BLaER1 (cell line): ENCODE measurements at regions not wholly inside any gene's neighbourhood (a gene's known extent, or its start where the extent isn't known, plus 50 kb on each side); places are given as distances from the start of the nearest gene placed in this dataset.
"Not testable (repeated sequence)": the region's sequence is repeated elsewhere in the genome, so short reads cannot be mapped to it uniquely, and the experiment has no call there.

Source experiments
- H3K27ac ChIP-seq: shearing (Covaris generic); formaldehyde crosslinking; 2 replicates; pipeline ENCODE4 v1.8.1; 2022
- H3K27me3 ChIP-seq: shearing (Covaris generic); formaldehyde crosslinking; 2 replicates; pipeline ENCODE4 v1.8.1; 2022
- H3K36me3 ChIP-seq: shearing (Covaris generic); formaldehyde crosslinking; 2 replicates; pipeline ENCODE4 v1.8.1; 2022
- H3K4me1 ChIP-seq: shearing (Covaris generic); formaldehyde crosslinking; 2 replicates; pipeline ENCODE4 v1.8.1; 2022
- H3K4me2 ChIP-seq: shearing (Covaris generic); formaldehyde crosslinking; 2 replicates; pipeline ENCODE4 v1.8.1; 2022
- H3K4me3 ChIP-seq: shearing (Covaris generic); formaldehyde crosslinking; 2 replicates; pipeline ENCODE4 v1.8.1; 2022
- H3K9ac ChIP-seq: shearing (Covaris generic); formaldehyde crosslinking; 2 replicates; pipeline ENCODE4 v1.8.1; 2022
- H3K9me3 ChIP-seq: shearing (Covaris generic); formaldehyde crosslinking; 2 replicates; pipeline ENCODE4 v1.8.1; 2022
- H4K20me1 ChIP-seq: shearing (Covaris generic); formaldehyde crosslinking; 2 replicates; pipeline ENCODE4 v1.8.1; 2022
- Cebpa-rat ChIP-seq: shearing (Covaris generic); IDR thresholded peaks from 2 replicates; pipeline ENCODE4 v1.8.1; 2022

GRCh38 chr4:123162859-123163258 is 233.7 kb upstream of the SPRY1 start:
- H3K36me3 ChIP-seq, result no peaks in the 10 kb centered on the region
- H3K4me3 ChIP-seq, result no peak overlapping the region
- H3K9ac ChIP-seq, result no peak overlapping the region
- H3K4me2 ChIP-seq, result no peak overlapping the region
- H3K9me3 ChIP-seq, result no peaks in the 10 kb centered on the region; the same call in 1 of the 2 replicates
- H3K27me3 ChIP-seq, result no peaks in the 10 kb centered on the region
- no peak for TF ChIP-seq Cebpa-rat
- H3K4me1 ChIP-seq, result no peaks in the 10 kb centered on the region
- no peak overlapping the region for H3K27ac ChIP-seq
- H4K20me1 ChIP-seq, result no peaks in the 10 kb centered on the region

GRCh38 chr4:123163501-123163900 is 233.1 kb upstream of the SPRY1 start:
- H3K27me3 ChIP-seq, result no peaks in the 10 kb centered on the region
- no peaks in the 10 kb centered on the region; the same call in 1 of the 2 replicates for H3K9me3 ChIP-seq
- no peaks in the 10 kb centered on the region for H3K36me3 ChIP-seq
- H3K27ac ChIP-seq, result no peak overlapping the region
- no peak for TF ChIP-seq Cebpa-rat
- no peak overlapping the region for H3K4me3 ChIP-seq
- no peaks in the 10 kb centered on the region for H3K4me1 ChIP-seq
- H3K4me2 ChIP-seq, result no peak overlapping the region
- H4K20me1 ChIP-seq, result no peaks in the 10 kb centered on the region
- H3K9ac ChIP-seq, result no peak overlapping the region

GRCh38 chr4:123166023-123166422 is 230.6 kb upstream of the SPRY1 start:
- Histone ChIP-seq H3K36me3 (no peaks in the 10 kb centered on the region), H3K4me1 (no peaks in the 10 kb centered on the region), H3K27ac (no peak overlapping the region), H3K27me3 (no peaks in the 10 kb centered on the region), H3K9ac (no peak overlapping the region), H3K9me3 (no peaks in the 10 kb centered on the region; the same call in 1 of the 2 replicates), H3K4me3 (no peak overlapping the region), H3K4me2 (no peak overlapping the region), H4K20me1 (no peaks in the 10 kb centered on the region)
- TF ChIP-seq Cebpa-rat, result no peak

- Histone ChIP-seq H3K9ac (no peak overlapping the region), H3K36me3 (no peaks in the 10 kb centered on the region), H3K4me3 (no peak overlapping the region), H4K20me1 (no peaks in the 10 kb centered on the region), H3K4me2 (no peak overlapping the region), H3K9me3 (no peaks in the 10 kb centered on the region; the same call in 1 of the 2 replicates), H3K27me3 (no peaks in the 10 kb centered on the region), H3K27ac (no peak overlapping the region), H3K4me1 (no peaks in the 10 kb centered on the region)
- no peak for TF ChIP-seq Cebpa-rat
These were observed 228.7 kb upstream of the SPRY1 start for GRCh38 chr4:123167931-123168330.

GRCh38 chr4:123168812-123169211 is 227.8 kb upstream of the SPRY1 start:
- Histone ChIP-seq H3K27me3 (no peaks in the 10 kb centered on the region), H3K36me3 (no peaks in the 10 kb centered on the region), H4K20me1 (no peaks in the 10 kb centered on the region), H3K27ac (no peak overlapping the region), H3K4me1 (no peaks in the 10 kb centered on the region), H3K9me3 (no peaks in the 10 kb centered on the region; the same call in 1 of the 2 replicates), H3K4me2 (no peak overlapping the region), H3K4me3 (no peak overlapping the region), H3K9ac (no peak overlapping the region)
- no peak for TF ChIP-seq Cebpa-rat

GRCh38 chr4:123170843-123171242 is 225.8 kb upstream of the SPRY1 start:
- H3K9ac ChIP-seq, result no peak overlapping the region
- no peaks in the 10 kb centered on the region for H4K20me1 ChIP-seq
- no peaks in the 10 kb centered on the region; the same call in 1 of the 2 replicates for H3K9me3 ChIP-seq
- H3K27ac ChIP-seq, result no peak overlapping the region
- no peak overlapping the region for H3K4me2 ChIP-seq
- no peak for TF ChIP-seq Cebpa-rat
- no peaks in the 10 kb centered on the region for H3K27me3 ChIP-seq
- no peaks in the 10 kb centered on the region for H3K4me1 ChIP-seq
- H3K36me3 ChIP-seq, result no peaks in the 10 kb centered on the region
- no peak overlapping the region for H3K4me3 ChIP-seq

GRCh38 chr4:123176605-123177004 is 220.0 kb upstream of the SPRY1 start:
- no peak overlapping the region for H3K27ac ChIP-seq
- TF ChIP-seq Cebpa-rat, result no peak
- H3K9ac ChIP-seq, result no peak overlapping the region
- H4K20me1 ChIP-seq, result no peaks in the 10 kb centered on the region
- no peaks in the 10 kb centered on the region for H3K9me3 ChIP-seq
- no peak overlapping the region for H3K4me3 ChIP-seq
- no peaks in the 10 kb centered on the region for H3K36me3 ChIP-seq
- H3K27me3 ChIP-seq, result no peaks in the 10 kb centered on the region
- no peaks in the 10 kb centered on the region for H3K4me1 ChIP-seq
- H3K4me2 ChIP-seq, result no peak overlapping the region

- Histone ChIP-seq H3K27ac (no peak overlapping the region), H3K36me3 (no peaks in the 10 kb centered on the region), H3K9ac (no peak overlapping the region), H3K27me3 (no peaks in the 10 kb centered on the region), H3K4me1 (no peaks in the 10 kb centered on the region), H3K4me3 (no peak overlapping the region), H4K20me1 (no peaks in the 10 kb centered on the region), H3K4me2 (no peak overlapping the region), H3K9me3 (no peaks in the 10 kb centered on the region)
- TF ChIP-seq Cebpa-rat, result no peak
These were observed 214.3 kb upstream of the SPRY1 start for GRCh38 chr4:123182289-123182688.

- no peaks in the 10 kb centered on the region for H3K27me3 ChIP-seq
- no peaks in the 10 kb centered on the region for H4K20me1 ChIP-seq
- TF ChIP-seq Cebpa-rat, result no peak
- no peak overlapping the region for H3K9ac ChIP-seq
- H3K36me3 ChIP-seq, result no peaks in the 10 kb centered on the region
- H3K27ac ChIP-seq, result no peak overlapping the region
- H3K9me3 ChIP-seq, result no peaks in the 10 kb centered on the region
- H3K4me3 ChIP-seq, result no peak overlapping the region
- no peak overlapping the region for H3K4me2 ChIP-seq
- no peaks in the 10 kb centered on the region for H3K4me1 ChIP-seq
These were observed 213.3 kb upstream of the SPRY1 start for GRCh38 chr4:123183308-123183707.

GRCh38 chr4:123183754-123184153 is 212.8 kb upstream of the SPRY1 start:
- H3K27me3 ChIP-seq, H3K9me3 ChIP-seq, H3K9ac ChIP-seq, H3K4me1 ChIP-seq, H4K20me1 ChIP-seq, H3K4me3 ChIP-seq, H3K36me3 ChIP-seq, H3K4me2 ChIP-seq, H3K27ac ChIP-seq: not testable (repeated sequence)

GRCh38 chr4:123186731-123187130 is 209.9 kb upstream of the SPRY1 start:
- Histone ChIP-seq H3K4me2 (no peak overlapping the region), H4K20me1 (no peaks in the 10 kb centered on the region), H3K9ac (no peak overlapping the region), H3K4me3 (no peak overlapping the region), H3K9me3 (no peaks in the 10 kb centered on the region), H3K27ac (no peak overlapping the region), H3K4me1 (no peaks in the 10 kb centered on the region), H3K27me3 (no peaks in the 10 kb centered on the region), H3K36me3 (no peaks in the 10 kb centered on the region)
- no peak for TF ChIP-seq Cebpa-rat
